OCI-LY3 (cell line): ENCODE measurements at regions not wholly inside any gene's neighbourhood (a gene's known extent, or its start where the extent isn't known, plus 50 kb on each side); places are given as distances from the start of the nearest gene placed in this dataset.
A peak's percentile ranks its signal among the peaks of the same experiment; 100 is the strongest.

Experiments
- H2AFZ ChIP-seq: fragments of 200-600, 300-600 bp; shearing (Covaris generic); 2 replicates; pipeline ENCODE4 v1.6.0; 2014; ENCODE audit warnings: antibody characterized with exemption, low read depth, low read length
- H3K27ac ChIP-seq: fragments of 200-600, 300-600 bp; sonication (generic); 2 replicates; pipeline ENCODE4 v1.5.1; 2014; ENCODE audit warnings: mild to moderate bottlenecking, low read length, moderate library complexity, mixed read lengths
- H3K27me3 ChIP-seq: fragments of 200-600, 300-600 bp; sonication (generic); 2 replicates; pipeline ENCODE4 v1.6.1; 2014; ENCODE audit warnings: low read depth, low read length, mixed read lengths
- H3K36me3 ChIP-seq: fragments of 200-600, 300-600 bp; sonication (generic); replicated peaks from 2 replicates; pipeline ENCODE3; 2014; ENCODE audit warnings: low read depth, low read length, mixed read lengths
- H3K4me1 ChIP-seq: fragments of 300-600, 200-600 bp; sonication (generic); 2 replicates; pipeline ENCODE4 v1.6.1; 2014; ENCODE audit warnings: low read length, mixed read lengths
- H3K4me2 ChIP-seq: fragments of 200-600, 300-600 bp; sonication (generic); 2 replicates; pipeline ENCODE4 v1.6.1; 2014; ENCODE audit warnings: low read length, mixed read lengths
- H3K4me3 ChIP-seq: fragments of 300-600, 200-600 bp; sonication (generic); 2 replicates; pipeline ENCODE4 v1.5.1; 2014; ENCODE audit warnings: antibody characterized with exemption, mild to moderate bottlenecking, low read length, moderate library complexity
- H3K79me2 ChIP-seq: fragments of 300-600, 200-600 bp; shearing (Covaris generic); 2 replicates; pipeline ENCODE4 v1.6.1; 2014; ENCODE audit warnings: mild to moderate bottlenecking, low read length, mixed read lengths
- H3K9ac ChIP-seq: fragments of 300-600, 200-600 bp; shearing (Covaris generic); 2 replicates; pipeline ENCODE4 v1.6.0; 2014; ENCODE audit warnings: mild to moderate bottlenecking, low read length, moderate library complexity
- H3K9me3 ChIP-seq: fragments of 200-600, 300-600 bp; shearing (Covaris generic); 2 replicates; pipeline ENCODE4 v1.6.1; 2014; ENCODE audit warnings: low read length, mixed read lengths; ENCODE audit not compliant: insufficient read depth
- H4K20me1 ChIP-seq: fragments of 200-600, 300-600 bp; sonication (generic); 2 replicates; pipeline ENCODE4 v1.6.1; 2016; ENCODE audit warnings: low read length, mixed read lengths; ENCODE audit not compliant: insufficient read depth
- CTCF ChIP-seq: fragments of 200-600, 300-600 bp; sonication (generic); IDR thresholded peaks from 2 replicates; pipeline ENCODE4 v1.5.1; 2014; ENCODE audit warnings: antibody characterized with exemption, low read length, low read depth
- EZH2phosphoT487 ChIP-seq: fragments of 200-600 bp; shearing (Covaris generic); IDR thresholded peaks from 2 replicates; pipeline ENCODE4 v1.6.1; 2018; ENCODE audit warnings: antibody characterized with exemption, mixed run types, low read depth

DNA sequence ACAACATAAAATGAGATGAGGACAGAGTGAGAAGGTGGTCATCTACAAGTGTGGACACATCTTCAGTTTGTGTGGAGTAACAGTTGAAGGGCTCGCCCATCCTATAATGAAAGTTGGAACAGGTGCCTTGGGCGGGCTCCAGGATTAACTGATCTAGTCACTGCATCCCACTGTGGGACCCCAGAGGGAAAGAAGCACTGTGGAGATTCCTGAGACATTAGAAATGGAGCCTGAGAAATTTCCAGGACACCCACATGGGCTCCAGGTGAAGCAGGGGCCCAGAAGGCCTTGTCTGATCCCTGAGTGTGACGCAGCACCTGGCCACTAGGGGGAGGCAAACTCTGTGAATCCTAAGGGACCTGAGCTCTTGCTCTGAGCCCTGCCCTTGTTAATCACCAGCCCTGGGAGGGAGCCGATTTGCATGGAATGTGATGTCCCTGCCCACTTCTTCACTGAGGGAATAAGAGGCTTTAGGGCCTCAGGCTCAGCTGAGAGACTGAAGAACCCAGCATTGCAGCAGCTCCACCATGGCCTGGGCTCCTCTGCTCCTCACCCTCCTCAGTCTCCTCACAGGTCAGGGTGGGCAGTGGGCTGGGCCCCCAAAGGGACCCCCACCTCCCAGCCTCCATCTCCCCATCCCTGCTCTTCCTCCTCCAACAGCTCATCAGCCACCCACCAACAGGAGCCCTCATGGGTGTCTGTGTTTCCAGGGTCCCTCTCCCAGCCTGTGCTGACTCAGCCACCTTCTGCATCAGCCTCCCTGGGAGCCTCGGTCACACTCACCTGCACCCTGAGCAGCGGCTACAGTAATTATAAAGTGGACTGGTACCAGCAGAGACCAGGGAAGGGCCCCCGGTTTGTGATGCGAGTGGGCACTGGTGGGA, 98.4 kb downstream of the VPREB1 start:
- no peak overlapping the region for H2AFZ ChIP-seq
- H3K79me2 ChIP-seq, result no peaks in the 10 kb centered on the region
- peak overlapping the region; percentile 27 for H3K4me3 ChIP-seq
- peaks cover 13% of the 10 kb centered on the region for H3K36me3 ChIP-seq
- H3K4me1 ChIP-seq, result peaks cover 40% of the 10 kb centered on the region
- no peaks in the 10 kb centered on the region for H3K9me3 ChIP-seq
- peak; percentile 96 for TF ChIP-seq CTCF
- TF ChIP-seq EZH2phosphoT487, result no peak
- no peaks in the 10 kb centered on the region for H4K20me1 ChIP-seq
- peak overlapping the region; percentile 69 for H3K27ac ChIP-seq
- peak overlapping the region; percentile 59 for H3K4me2 ChIP-seq
- H3K27me3 ChIP-seq, result no peaks in the 10 kb centered on the region
- H3K9ac ChIP-seq, result peak overlapping the region; percentile 23

- no peaks in the 10 kb centered on the region for H4K20me1 ChIP-seq
- 0 out of 2 replicates have a peak, but pooled peaks cover 3% of the 10 kb centered on the region for H3K27me3 ChIP-seq
- H3K9ac ChIP-seq, result peak overlapping the region; percentile 23
- H3K27ac ChIP-seq, result peak overlapping the region; percentile 69
- peaks cover 13% of the 10 kb centered on the region for H3K36me3 ChIP-seq
- peaks cover 48% of the 10 kb centered on the region for H3K4me1 ChIP-seq
- TF ChIP-seq EZH2phosphoT487 (no peak), CTCF (no peak)
- H2AFZ ChIP-seq, result no peak overlapping the region
- H3K4me3 ChIP-seq, result peak overlapping the region; percentile 27
- peak overlapping the region; percentile 59 for H3K4me2 ChIP-seq
- H3K79me2 ChIP-seq, result no peaks in the 10 kb centered on the region
- no peaks in the 10 kb centered on the region for H3K9me3 ChIP-seq
Measured at GRCh38 chr22:22343581-22344296, 99.2 kb downstream of the VPREB1 start.

DNA sequence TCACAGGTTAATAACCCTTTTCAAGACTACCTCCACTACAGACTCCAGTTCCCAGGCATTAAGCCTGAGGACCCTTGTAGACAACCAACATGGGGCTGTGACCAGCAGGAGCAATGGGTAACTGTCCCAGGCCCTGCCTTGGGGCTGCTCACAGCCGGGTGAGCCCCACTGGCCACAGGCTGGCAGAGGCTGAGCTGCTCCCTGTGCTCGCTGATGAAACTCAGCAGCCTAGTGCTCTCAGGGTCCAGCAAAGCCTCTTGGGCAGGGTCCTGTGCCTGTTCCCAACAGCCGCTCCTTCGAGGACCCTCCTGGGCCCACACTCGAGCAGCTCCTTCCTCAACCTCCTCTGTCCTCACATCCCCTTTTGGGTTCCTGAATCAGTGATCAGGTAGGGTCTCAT, 99.8 kb downstream of the VPREB1 start:
- Histone ChIP-seq H3K4me3 (no peak overlapping the region), H3K4me2 (peak overlapping the region; percentile 59), H3K9ac (peak overlapping the region; percentile 23), H4K20me1 (no peaks in the 10 kb centered on the region), H3K4me1 (peaks cover 43% of the 10 kb centered on the region), H3K27me3 (peaks cover 10% of the 10 kb centered on the region), H3K9me3 (no peaks in the 10 kb centered on the region), H3K27ac (peak overlapping the region; percentile 69), H3K79me2 (no peaks in the 10 kb centered on the region), H2AFZ (no peak overlapping the region), H3K36me3 (peaks cover 13% of the 10 kb centered on the region)
- no peak for TF ChIP-seq EZH2phosphoT487
- no peak for TF ChIP-seq CTCF

DNA sequence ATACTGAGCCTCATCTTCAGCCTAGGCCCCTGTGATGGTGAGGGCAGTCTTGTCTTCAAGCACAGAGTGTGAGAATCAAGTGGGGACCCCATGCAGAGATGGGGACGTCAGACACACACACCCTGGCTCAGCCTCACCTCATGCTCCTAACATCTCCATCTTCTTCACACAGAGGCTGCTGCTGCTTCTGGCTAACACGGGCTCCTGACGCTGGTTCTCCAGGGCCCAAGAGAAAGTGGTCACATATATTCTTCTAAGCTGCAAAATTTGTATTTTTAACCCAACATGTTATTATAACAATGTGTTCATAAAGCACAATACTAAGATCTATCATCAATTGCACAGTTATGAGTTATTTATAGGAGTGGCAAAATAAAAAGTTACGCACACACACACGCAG, 101.2 kb downstream of the VPREB1 start:
- no peaks in the 10 kb centered on the region for H3K9me3 ChIP-seq
- H3K4me2 ChIP-seq, result no peak overlapping the region
- H3K79me2 ChIP-seq, result no peaks in the 10 kb centered on the region
- peaks cover 34% of the 10 kb centered on the region for H3K4me1 ChIP-seq
- H4K20me1 ChIP-seq, result no peaks in the 10 kb centered on the region
- H3K36me3 ChIP-seq, result peaks cover 6% of the 10 kb centered on the region
- no peak overlapping the region for H2AFZ ChIP-seq
- no peak overlapping the region for H3K9ac ChIP-seq
- H3K4me3 ChIP-seq, result no peak overlapping the region
- no peak for TF ChIP-seq CTCF
- no peak for TF ChIP-seq EZH2phosphoT487
- H3K27me3 ChIP-seq, result peaks cover 16% of the 10 kb centered on the region
- H3K27ac ChIP-seq, result no peak overlapping the region
